Type B pancreatic cell (in vitro differentiated cells): ENCODE measurements at regions not wholly inside any gene's neighbourhood (a gene's known extent, or its start where the extent isn't known, plus 50 kb on each side); places are given as distances from the start of the nearest gene placed in this dataset.

Experiments used
- DNase-seq: peaks from one replicate; pipeline ENCODE4 v3.0.0; 2021; ENCODE audit warnings: mixed read lengths; ENCODE audit not compliant: unreplicated experiment; ENCODE audit errors: extremely low spot score
- H3K27ac Mint-ChIP-seq: 2 replicates; pipeline ENCODE4 v1.8.0; 2021; ENCODE audit warnings: mild to moderate bottlenecking, mixed read lengths
- H3K27me3 Mint-ChIP-seq: 2 replicates; pipeline ENCODE4 v1.8.0; 2021; ENCODE audit warnings: mixed read lengths
- H3K36me3 Mint-ChIP-seq: 2 replicates; pipeline ENCODE4 v1.8.0; 2021; ENCODE audit warnings: mixed read lengths
- H3K4me1 Mint-ChIP-seq: one replicate; pipeline ENCODE4 v1.8.0; 2021; ENCODE audit warnings: mixed read lengths; ENCODE audit not compliant: unreplicated experiment
- H3K4me3 Mint-ChIP-seq: 2 replicates; pipeline ENCODE4 v1.8.0; 2021; ENCODE audit warnings: mild to moderate bottlenecking, mixed read lengths
- H3K9me3 Mint-ChIP-seq: 2 replicates; pipeline ENCODE4 v1.8.0; 2021; ENCODE audit warnings: mixed read lengths
- TF ChIP-seq, protein P1 (sequence below): fragments of 200-600 bp; sonication (generic); conservative IDR thresholded peaks from 2 replicates; pipeline ENCODE4 v1.5.0; 2021; ENCODE audit warnings: antibody characterized with exemption, mild to moderate bottlenecking

GRCh38 chr4:145230726-145231125 is 50.3 kb upstream of the OTUD4 start:
- no peaks in the 10 kb centered on the region for H3K27me3 Mint-ChIP-seq
- TF ChIP-seq, protein P1, sequence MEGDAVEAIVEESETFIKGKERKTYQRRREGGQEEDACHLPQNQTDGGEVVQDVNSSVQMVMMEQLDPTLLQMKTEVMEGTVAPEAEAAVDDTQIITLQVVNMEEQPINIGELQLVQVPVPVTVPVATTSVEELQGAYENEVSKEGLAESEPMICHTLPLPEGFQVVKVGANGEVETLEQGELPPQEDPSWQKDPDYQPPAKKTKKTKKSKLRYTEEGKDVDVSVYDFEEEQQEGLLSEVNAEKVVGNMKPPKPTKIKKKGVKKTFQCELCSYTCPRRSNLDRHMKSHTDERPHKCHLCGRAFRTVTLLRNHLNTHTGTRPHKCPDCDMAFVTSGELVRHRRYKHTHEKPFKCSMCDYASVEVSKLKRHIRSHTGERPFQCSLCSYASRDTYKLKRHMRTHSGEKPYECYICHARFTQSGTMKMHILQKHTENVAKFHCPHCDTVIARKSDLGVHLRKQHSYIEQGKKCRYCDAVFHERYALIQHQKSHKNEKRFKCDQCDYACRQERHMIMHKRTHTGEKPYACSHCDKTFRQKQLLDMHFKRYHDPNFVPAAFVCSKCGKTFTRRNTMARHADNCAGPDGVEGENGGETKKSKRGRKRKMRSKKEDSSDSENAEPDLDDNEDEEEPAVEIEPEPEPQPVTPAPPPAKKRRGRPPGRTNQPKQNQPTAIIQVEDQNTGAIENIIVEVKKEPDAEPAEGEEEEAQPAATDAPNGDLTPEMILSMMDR = no peak
- H3K4me1 Mint-ChIP-seq = no peaks in the 10 kb centered on the region
- DNase-seq = no peak
- no peaks in the 10 kb centered on the region for H3K36me3 Mint-ChIP-seq
- no peaks in the 10 kb centered on the region for H3K9me3 Mint-ChIP-seq
- H3K27ac Mint-ChIP-seq = no peak overlapping the region
- no peak overlapping the region for H3K4me3 Mint-ChIP-seq
